ENCODE measurements at regions not wholly inside any gene's neighbourhood (a gene's known extent, or its start where the extent isn't known, plus 50 kb on each side); places are given as distances from the start of the nearest gene placed in this dataset.

GRCh38 chr1:30313176-30313575 is 410.2 kb downstream of the MATN1 start:
- intact Hi-C loops (cut with DNase I; ENCODE audit: low total_unique reads) = no loop called here
- TF ChIP-seq, protein P1, sequence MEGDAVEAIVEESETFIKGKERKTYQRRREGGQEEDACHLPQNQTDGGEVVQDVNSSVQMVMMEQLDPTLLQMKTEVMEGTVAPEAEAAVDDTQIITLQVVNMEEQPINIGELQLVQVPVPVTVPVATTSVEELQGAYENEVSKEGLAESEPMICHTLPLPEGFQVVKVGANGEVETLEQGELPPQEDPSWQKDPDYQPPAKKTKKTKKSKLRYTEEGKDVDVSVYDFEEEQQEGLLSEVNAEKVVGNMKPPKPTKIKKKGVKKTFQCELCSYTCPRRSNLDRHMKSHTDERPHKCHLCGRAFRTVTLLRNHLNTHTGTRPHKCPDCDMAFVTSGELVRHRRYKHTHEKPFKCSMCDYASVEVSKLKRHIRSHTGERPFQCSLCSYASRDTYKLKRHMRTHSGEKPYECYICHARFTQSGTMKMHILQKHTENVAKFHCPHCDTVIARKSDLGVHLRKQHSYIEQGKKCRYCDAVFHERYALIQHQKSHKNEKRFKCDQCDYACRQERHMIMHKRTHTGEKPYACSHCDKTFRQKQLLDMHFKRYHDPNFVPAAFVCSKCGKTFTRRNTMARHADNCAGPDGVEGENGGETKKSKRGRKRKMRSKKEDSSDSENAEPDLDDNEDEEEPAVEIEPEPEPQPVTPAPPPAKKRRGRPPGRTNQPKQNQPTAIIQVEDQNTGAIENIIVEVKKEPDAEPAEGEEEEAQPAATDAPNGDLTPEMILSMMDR (IDR thresholded peaks at IDR 0.05 in 4 of 5, conservative IDR thresholded peaks at IDR 0.05 in 1 of 5) = no peak
- TF ChIP-seq POLR2A (IDR thresholded peaks at IDR 0.05) = no peak
- Histone ChIP-seq H3K27ac (no peak overlapping the region), H3K36me3 (no peaks in the 10 kb centered on the region), H3K4me3 (no peak overlapping the region), H3K9me3 (no peaks in the 10 kb centered on the region), H3K27me3 (peaks cover 0 to 4% (median 0%) of the 10 kb centered on the region in 3 donors), H3K4me1 (no peaks in the 10 kb centered on the region)
- in situ Hi-C loops (cut with MboI; ENCODE audit: low sequenced_read_pairs in 4 of 4) = no loop called here
- DNase-seq = no peak
- no peak for ATAC-seq

GRCh38 chr1:30312226-30312625 is 411.2 kb downstream of the MATN1 start:
- no peaks in the 10 kb centered on the region for H3K4me1 ChIP-seq
- no peak overlapping the region for H3K27ac ChIP-seq
- no peak for ATAC-seq
- DNase-seq = no peak
- H3K4me3 ChIP-seq = no peak overlapping the region
- peaks cover 0 to 4% (median 0%) of the 10 kb centered on the region in 3 donors for H3K27me3 ChIP-seq
- no peaks in the 10 kb centered on the region for H3K36me3 ChIP-seq
- H3K9me3 ChIP-seq = no peaks in the 10 kb centered on the region
- intact Hi-C loops (cut with DNase I; ENCODE audit: low total_unique reads) (no loop called here), in situ Hi-C loops (cut with MboI; ENCODE audit: low sequenced_read_pairs in 4 of 4) (no loop called here)
- TF ChIP-seq, protein P1 (IDR thresholded peaks at IDR 0.05 in 4 of 5, conservative IDR thresholded peaks at IDR 0.05 in 1 of 5) = no peak
- no peak for TF ChIP-seq POLR2A (IDR thresholded peaks at IDR 0.05)

DNA sequence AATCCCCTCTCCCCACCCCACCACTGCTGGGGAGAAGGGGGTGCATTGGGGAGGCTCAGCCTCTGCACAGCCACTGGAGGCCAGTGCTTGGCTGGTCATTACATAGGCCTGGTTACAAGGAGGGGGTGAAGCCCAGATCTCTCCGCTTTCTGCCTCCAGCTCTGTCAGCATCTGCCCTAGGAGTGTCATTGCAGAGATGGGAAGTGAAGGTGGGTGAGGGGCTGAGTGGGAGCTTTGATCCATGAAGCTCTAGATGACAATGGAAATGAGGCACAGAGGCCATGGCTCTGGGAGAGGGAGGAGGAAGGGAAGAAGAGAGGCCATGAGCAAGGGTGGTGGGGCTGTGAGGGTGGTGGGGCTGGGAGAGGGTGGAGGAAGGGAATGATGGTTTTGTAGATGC is 411.6 kb downstream of the MATN1 start:
- Histone ChIP-seq H3K27me3 (peaks cover 0 to 4% (median 0%) of the 10 kb centered on the region in 3 donors), H3K4me1 (no peaks in the 10 kb centered on the region), H3K4me3 (no peak overlapping the region), H3K27ac (no peak overlapping the region), H3K36me3 (no peaks in the 10 kb centered on the region), H3K9me3 (no peaks in the 10 kb centered on the region)
- in situ Hi-C loops (cut with MboI; ENCODE audit: low sequenced_read_pairs in 4 of 4) (no loop called here), intact Hi-C loops (cut with DNase I; ENCODE audit: low total_unique reads) (no loop called here)
- ATAC-seq (no peak), DNase-seq (no peak)
- TF ChIP-seq POLR2A (IDR thresholded peaks at IDR 0.05) = no peak
- TF ChIP-seq, protein P1 (IDR thresholded peaks at IDR 0.05 in 4 of 5, conservative IDR thresholded peaks at IDR 0.05 in 1 of 5) = no peak

DNA sequence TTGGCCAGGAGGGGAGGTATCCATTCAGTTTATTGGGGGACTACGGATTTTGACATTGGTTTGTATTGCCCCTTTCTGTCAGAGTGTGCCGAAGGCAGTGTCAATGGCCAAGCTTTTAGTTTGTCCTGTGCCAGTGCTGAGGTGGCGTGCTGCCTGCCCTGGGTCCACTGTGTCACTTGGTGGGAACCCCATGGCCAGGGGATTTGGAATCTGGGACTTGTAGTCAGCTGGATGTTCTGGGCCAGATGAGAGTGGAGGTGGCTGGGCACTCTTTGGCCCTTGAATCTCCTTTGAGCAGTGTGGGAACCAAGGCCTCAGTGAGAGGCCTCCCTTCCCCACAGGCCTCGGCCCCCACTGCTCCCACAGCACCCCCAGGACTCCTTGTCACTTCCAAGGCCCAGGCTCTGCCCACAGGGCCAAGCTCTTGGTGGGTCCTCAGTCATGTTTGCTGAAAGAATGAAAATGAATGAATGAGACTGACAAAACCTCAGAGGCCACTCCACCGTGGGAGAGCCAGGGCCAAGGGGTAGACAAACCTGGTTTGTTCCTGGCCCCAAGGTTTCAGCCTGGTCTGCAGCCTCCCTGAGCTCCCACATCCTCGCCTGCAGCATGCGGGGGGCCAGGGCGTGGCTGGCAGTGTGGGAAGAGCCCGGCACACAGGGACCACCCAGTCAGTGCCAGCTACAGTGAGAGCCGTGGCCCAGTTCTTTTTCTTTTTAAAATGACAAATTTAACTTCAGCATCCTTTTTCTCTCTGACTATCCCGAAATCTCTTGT is 412.2 kb downstream of the MATN1 start:
- intact Hi-C loops (cut with DNase I; ENCODE audit: low total_unique reads) = no loop called here
- no peak overlapping the region for H3K27ac ChIP-seq
- no peak for DNase-seq
- H3K27me3 ChIP-seq = no peaks in the 10 kb centered on the region
- no peaks in the 10 kb centered on the region for H3K36me3 ChIP-seq
- ATAC-seq = no peak
- in situ Hi-C loops (cut with MboI; ENCODE audit: low sequenced_read_pairs in 4 of 4) = no loop called here
- H3K4me1 ChIP-seq = no peaks in the 10 kb centered on the region
- no peak overlapping the region for H3K4me3 ChIP-seq
- no peak for TF ChIP-seq POLR2A (IDR thresholded peaks at IDR 0.05)
- H3K9me3 ChIP-seq = no peaks in the 10 kb centered on the region

GRCh38 chr1:30307182-30307581 is 416.2 kb downstream of the MATN1 start:
- no peak for ATAC-seq
- intact Hi-C loops (cut with DNase I; ENCODE audit: low total_unique reads) (no loop called here), in situ Hi-C loops (cut with MboI; ENCODE audit: low sequenced_read_pairs in 4 of 4) (no loop called here)
- TF ChIP-seq, protein P1 (IDR thresholded peaks at IDR 0.05 in 4 of 5, conservative IDR thresholded peaks at IDR 0.05 in 1 of 5) = no peak
- TF ChIP-seq POLR2A (IDR thresholded peaks at IDR 0.05) = no peak
- Histone ChIP-seq H3K27me3 (no peaks in the 10 kb centered on the region), H3K4me1 (no peaks in the 10 kb centered on the region), H3K36me3 (no peaks in the 10 kb centered on the region), H3K27ac (no peak overlapping the region), H3K4me3 (no peak overlapping the region), H3K9me3 (no peaks in the 10 kb centered on the region)
- DNase-seq = no peak

All from gastrocnemius medialis (tissue), 4 donors.